Upper lobe of left lung (tissue), 6 donors: ENCODE measurements at regions not wholly inside any gene's neighbourhood (a gene's known extent, or its start where the extent isn't known, plus 50 kb on each side); places are given as distances from the start of the nearest gene placed in this dataset.
"Not testable (repeated sequence)": the region's sequence is repeated elsewhere in the genome, so short reads cannot be mapped to it uniquely, and the experiment has no call there.

Experiments used
- ATAC-seq, 2 donors: fragments of 200-7000 bp; cut with Tn5 transposase; one replicate each; pipeline ENCODE4 v1.9.1; 2022; ENCODE audit warnings: mild to moderate bottlenecking in 2 of 2, moderate library complexity in 2 of 2; ENCODE audit not compliant: low FRiP score in 2 of 2
- DNase-seq, 2 donors: peaks; one replicate each; pipeline ENCODE4 v3.0.0-alpha.2; 2019 to 2020
- H3K27ac ChIP-seq, 4 donors: fragments of 200-600 bp; sonication (generic); one replicate each; pipeline ENCODE4 v1.5.1; 2016 to 2019
- H3K27me3 ChIP-seq, 4 donors: fragments of 200-600 bp; sonication (generic); one replicate each; pipeline ENCODE4 v1.5.1; 2017 to 2019
- H3K36me3 ChIP-seq, 4 donors: fragments of 200-600 bp; sonication (generic); one replicate each; pipeline ENCODE4 v1.5.1; 2016 to 2019
- H3K4me1 ChIP-seq, 4 donors: fragments of 200-600 bp; sonication (generic); one replicate each; pipeline ENCODE4 v1.5.1; 2018 to 2019
- H3K4me3 ChIP-seq, 4 donors: fragments of 200-600 bp; sonication (generic); one replicate each; pipeline ENCODE4 v1.5.1; 2017 to 2019; ENCODE audit warnings: mild to moderate bottlenecking in 2 of 4, moderate library complexity in 1 of 4
- H3K9me3 ChIP-seq, 4 donors: fragments of 200-600 bp; sonication (generic); one replicate each; pipeline ENCODE4 v1.5.1; 2018 to 2019
- CTCF ChIP-seq, 6 experiments: fragments of 450-650 bp in 4 of 6; fragments of 200-600 bp in 2 of 6; sonication (generic) in 2 of 6; IDR thresholded peaks; one replicate each; pipeline ENCODE4 v1.5.1; 2016 to 2019; ENCODE audit warnings: antibody characterized with exemption in 6 of 6
- EP300 ChIP-seq, 4 donors: sonication (generic); formaldehyde crosslinking; IDR thresholded peaks; one replicate each; pipeline ENCODE4 v1.5.1; 2017; ENCODE audit warnings: antibody characterized with exemption in 4 of 4, control low read depth in 2 of 4
- POLR2A ChIP-seq, 4 donors: fragments of 450-650 bp; IDR thresholded peaks; one replicate each; pipeline ENCODE4 v1.5.1; 2016 to 2017; ENCODE audit warnings: antibody characterized with exemption in 4 of 4, mild to moderate bottlenecking in 2 of 4
- POLR2AphosphoS5 ChIP-seq, 2 donors: sonication (generic); formaldehyde crosslinking; IDR thresholded peaks; one replicate each; pipeline ENCODE4 v1.5.1; 2017; ENCODE audit warnings: antibody characterized with exemption in 2 of 2
- whole genome bisulfite sequencing, 2 donors: methylation state at CpG; one replicate each; pipeline ENCODE4 v1.1.5; 2017 to 2018; 5-methylcytosine and 5-hydroxymethylcytosine counted together
- donor health status: DM: no; HTN: no; CAD: no; lungs with moderate emphysema.
- donor health status: DM: no; HTN: yes; CAD: no; lungs with severe emphysema.

- WGBS, 2 donors, result 43 to 64% methylated on average over 2 of the region's 2 CpGs
- Histone ChIP-seq H3K27ac (no peak overlapping the region), H3K4me3 (no peak overlapping the region), H3K9me3 (no peaks in the 10 kb centered on the region), H3K36me3 (no peaks in the 10 kb centered on the region), H3K27me3 (no peaks in the 10 kb centered on the region), H3K4me1 (no peaks in the 10 kb centered on the region)
- no peak for DNase-seq
- no peak for ATAC-seq
- TF ChIP-seq CTCF (IDR thresholded peaks at IDR 0.05), result no peak
- TF ChIP-seq POLR2AphosphoS5 (IDR thresholded peaks at IDR 0.05), result no peak
- no peak for TF ChIP-seq POLR2A (IDR thresholded peaks at IDR 0.05)
- no peak for TF ChIP-seq EP300 (IDR thresholded peaks at IDR 0.05)
These were observed 457.9 kb upstream of the FOXG1 start for GRCh38 chr14:28308734-28309133.

GRCh38 chr14:28317890-28318675, 448.5 kb upstream of the FOXG1 start:
- not testable (repeated sequence) for H3K9me3 ChIP-seq, H3K4me1 ChIP-seq, H3K27me3 ChIP-seq, H3K36me3 ChIP-seq, ATAC-seq, H3K27ac ChIP-seq, H3K4me3 ChIP-seq
- DNase-seq, result peak in 1 of 2 donors; percentile 26
- 93 to 94% methylated on average over 24 to 30 of the region's 32 CpGs for WGBS, 2 donors

GRCh38 chr14:28321475-28322244, 444.9 kb upstream of the FOXG1 start:
- 33 to 35% methylated on average over 3 of the region's 3 CpGs for WGBS, 2 donors
- no peak for TF ChIP-seq POLR2AphosphoS5 (IDR thresholded peaks at IDR 0.05)
- TF ChIP-seq POLR2A (IDR thresholded peaks at IDR 0.05), result no peak
- no peak for TF ChIP-seq CTCF (IDR thresholded peaks at IDR 0.05)
- TF ChIP-seq EP300 (IDR thresholded peaks at IDR 0.05), result no peak
- no peaks in the 10 kb centered on the region for H3K4me1 ChIP-seq
- no peak overlapping the region for H3K27ac ChIP-seq
- DNase-seq (no peak), ATAC-seq (no peak)
- H3K9me3 ChIP-seq, result no peaks in the 10 kb centered on the region
- H3K4me3 ChIP-seq, result no peak overlapping the region
- no peaks in the 10 kb centered on the region for H3K27me3 ChIP-seq
- H3K36me3 ChIP-seq, result no peaks in the 10 kb centered on the region

GRCh38 chr14:28323366-28323765, 443.2 kb upstream of the FOXG1 start:
- no peak overlapping the region for H3K4me3 ChIP-seq
- no peak for TF ChIP-seq EP300 (IDR thresholded peaks at IDR 0.05)
- TF ChIP-seq CTCF (IDR thresholded peaks at IDR 0.05), result no peak
- no peak for TF ChIP-seq POLR2A (IDR thresholded peaks at IDR 0.05)
- no peaks in the 10 kb centered on the region for H3K4me1 ChIP-seq
- DNase-seq (no peak), ATAC-seq (no peak)
- no peaks in the 10 kb centered on the region for H3K9me3 ChIP-seq
- H3K27ac ChIP-seq, result no peak overlapping the region
- no peaks in the 10 kb centered on the region for H3K27me3 ChIP-seq
- no peaks in the 10 kb centered on the region for H3K36me3 ChIP-seq
- 58 to 59% methylated on average over 4 of the region's 4 CpGs for WGBS, 2 donors

GRCh38 chr14:28323951-28324741, 442.4 kb upstream of the FOXG1 start:
- DNase-seq, result no peak
- no peak for ATAC-seq
- 71 to 77% methylated on average over 5 of the region's 5 CpGs for WGBS, 2 donors
- Histone ChIP-seq H3K4me1 (no peaks in the 10 kb centered on the region), H3K36me3 (no peaks in the 10 kb centered on the region), H3K4me3 (no peak overlapping the region), H3K27ac (no peak overlapping the region), H3K27me3 (no peaks in the 10 kb centered on the region), H3K9me3 (no peaks in the 10 kb centered on the region)
- TF ChIP-seq EP300 (IDR thresholded peaks at IDR 0.05) (no peak), CTCF (IDR thresholded peaks at IDR 0.05) (no peak), POLR2A (IDR thresholded peaks at IDR 0.05) (no peak), POLR2AphosphoS5 (IDR thresholded peaks at IDR 0.05) (no peak)
